ENCODE measurements at regions not wholly inside any gene's neighbourhood (a gene's known extent, or its start where the extent isn't known, plus 50 kb on each side); places are given as distances from the start of the nearest gene placed in this dataset.
"Not testable (repeated sequence)": the region's sequence is repeated elsewhere in the genome, so short reads cannot be mapped to it uniquely, and the experiment has no call there.

DNA sequence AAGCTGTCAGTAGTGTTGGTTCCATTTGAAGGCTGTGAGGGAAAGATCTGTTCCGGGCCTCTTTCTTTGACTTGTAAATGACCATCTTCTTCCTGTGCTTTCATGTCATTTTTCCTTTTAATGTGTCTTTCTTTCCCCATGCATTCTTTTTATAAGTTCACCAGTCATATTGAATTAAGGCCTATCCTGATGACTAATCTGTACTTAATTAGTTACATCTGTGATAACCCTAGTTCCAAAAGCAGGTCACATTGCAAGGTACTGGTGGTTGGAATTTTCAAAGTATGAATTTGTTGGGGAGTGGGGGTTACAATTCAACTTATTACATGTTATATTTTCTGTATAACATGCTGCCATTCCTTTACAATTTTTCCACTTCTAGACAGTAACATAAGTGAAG lies 1642.1 kb upstream of the FLRT2 start:
- no peak overlapping the region for H3K27ac Mint-ChIP-seq (ENCODE audit: unreplicated experiment)
- H3K4me3 Mint-ChIP-seq (ENCODE audit: unreplicated experiment): no peak overlapping the region
- TF ChIP-seq, protein P1, sequence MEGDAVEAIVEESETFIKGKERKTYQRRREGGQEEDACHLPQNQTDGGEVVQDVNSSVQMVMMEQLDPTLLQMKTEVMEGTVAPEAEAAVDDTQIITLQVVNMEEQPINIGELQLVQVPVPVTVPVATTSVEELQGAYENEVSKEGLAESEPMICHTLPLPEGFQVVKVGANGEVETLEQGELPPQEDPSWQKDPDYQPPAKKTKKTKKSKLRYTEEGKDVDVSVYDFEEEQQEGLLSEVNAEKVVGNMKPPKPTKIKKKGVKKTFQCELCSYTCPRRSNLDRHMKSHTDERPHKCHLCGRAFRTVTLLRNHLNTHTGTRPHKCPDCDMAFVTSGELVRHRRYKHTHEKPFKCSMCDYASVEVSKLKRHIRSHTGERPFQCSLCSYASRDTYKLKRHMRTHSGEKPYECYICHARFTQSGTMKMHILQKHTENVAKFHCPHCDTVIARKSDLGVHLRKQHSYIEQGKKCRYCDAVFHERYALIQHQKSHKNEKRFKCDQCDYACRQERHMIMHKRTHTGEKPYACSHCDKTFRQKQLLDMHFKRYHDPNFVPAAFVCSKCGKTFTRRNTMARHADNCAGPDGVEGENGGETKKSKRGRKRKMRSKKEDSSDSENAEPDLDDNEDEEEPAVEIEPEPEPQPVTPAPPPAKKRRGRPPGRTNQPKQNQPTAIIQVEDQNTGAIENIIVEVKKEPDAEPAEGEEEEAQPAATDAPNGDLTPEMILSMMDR (IDR thresholded peaks at IDR 0.05): no peak
- no peaks in the 10 kb centered on the region for H3K36me3 Mint-ChIP-seq (ENCODE audit: unreplicated experiment)
- DNase-seq (ENCODE audit: extremely low spot score, unreplicated experiment): no peak
- H3K27me3 Mint-ChIP-seq (ENCODE audit: unreplicated experiment): no peaks in the 10 kb centered on the region
- peaks cover 6% of the 10 kb centered on the region for H3K4me1 Mint-ChIP-seq (ENCODE audit: unreplicated experiment)
- no peaks in the 10 kb centered on the region for H3K9me3 Mint-ChIP-seq (ENCODE audit: unreplicated experiment)

DNA sequence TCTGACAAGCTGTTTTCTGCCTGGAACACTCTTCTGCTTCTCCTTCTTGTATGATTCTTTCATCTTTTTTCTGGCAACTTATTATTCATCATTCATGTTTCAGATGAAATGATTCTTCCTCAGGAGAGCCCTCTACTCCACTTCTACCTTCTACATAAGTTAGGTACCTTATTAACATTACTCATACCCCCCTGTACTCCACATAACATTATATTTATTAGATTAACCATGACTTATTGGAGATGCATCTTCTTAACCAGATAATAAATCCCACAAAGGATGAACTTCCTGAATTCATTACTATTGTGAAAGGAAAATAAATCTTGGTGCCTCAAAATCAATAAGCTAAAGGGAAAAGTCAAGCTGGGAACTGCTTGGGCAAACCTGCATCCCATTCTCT lies 1636.5 kb upstream of the FLRT2 start:
- Mint-ChIP-seq H3K27ac (ENCODE audit: unreplicated experiment) (no peak overlapping the region), H3K4me1 (ENCODE audit: unreplicated experiment) (no peaks in the 10 kb centered on the region), H3K36me3 (ENCODE audit: unreplicated experiment) (peaks cover 2% of the 10 kb centered on the region), H3K27me3 (ENCODE audit: unreplicated experiment) (no peaks in the 10 kb centered on the region), H3K9me3 (ENCODE audit: unreplicated experiment) (no peaks in the 10 kb centered on the region), H3K4me3 (ENCODE audit: unreplicated experiment) (no peak overlapping the region)
- DNase-seq (ENCODE audit: extremely low spot score, unreplicated experiment): no peak
- TF ChIP-seq, protein P1 (IDR thresholded peaks at IDR 0.05): no peak

DNA sequence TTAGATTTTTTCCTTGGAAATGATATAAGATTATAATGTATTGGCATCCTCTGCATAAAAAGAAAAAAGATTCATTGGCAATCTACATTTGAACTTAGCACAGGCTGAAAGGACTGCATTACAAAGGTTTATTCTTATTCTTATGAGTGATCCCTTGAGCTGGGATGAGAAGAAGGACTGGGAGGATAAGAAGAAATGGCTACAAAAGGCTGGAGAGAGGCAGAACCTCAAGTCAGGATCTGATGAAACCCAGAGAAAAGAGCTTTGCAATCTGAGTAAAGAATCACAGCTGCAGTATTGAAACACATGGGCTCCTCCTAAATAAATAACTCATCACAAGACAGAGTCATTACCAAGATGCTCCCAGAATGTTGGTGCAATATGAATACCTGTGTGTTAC lies 1635.4 kb upstream of the FLRT2 start:
- Mint-ChIP-seq H3K4me1 (ENCODE audit: unreplicated experiment) (no peaks in the 10 kb centered on the region), H3K4me3 (ENCODE audit: unreplicated experiment) (no peak overlapping the region), H3K36me3 (ENCODE audit: unreplicated experiment) (peaks cover 2% of the 10 kb centered on the region), H3K9me3 (ENCODE audit: unreplicated experiment) (no peaks in the 10 kb centered on the region), H3K27ac (ENCODE audit: unreplicated experiment) (no peak overlapping the region), H3K27me3 (ENCODE audit: unreplicated experiment) (no peaks in the 10 kb centered on the region)
- no peak for DNase-seq (ENCODE audit: extremely low spot score, unreplicated experiment)
- TF ChIP-seq, protein P1 (IDR thresholded peaks at IDR 0.05): no peak

DNA sequence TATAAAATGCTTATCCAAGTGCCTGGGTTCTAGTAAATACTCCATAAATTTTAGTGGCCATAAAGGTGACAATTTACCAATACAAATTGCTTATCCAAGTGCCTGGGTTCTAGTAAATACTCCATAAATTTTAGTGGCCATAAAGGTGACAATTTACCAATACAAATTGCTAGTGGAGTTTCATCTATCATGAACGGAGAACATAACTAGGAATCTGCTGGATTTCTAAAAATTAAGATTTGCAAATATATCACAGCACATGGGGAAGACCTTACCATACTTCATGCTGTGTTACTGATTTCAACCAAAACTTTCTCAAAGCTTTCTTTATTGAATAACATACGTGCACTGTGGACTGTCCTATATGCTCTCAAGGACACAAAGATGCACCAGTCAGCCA lies 1631.4 kb upstream of the FLRT2 start:
- not testable (repeated sequence) for H3K4me3 Mint-ChIP-seq (ENCODE audit: unreplicated experiment); H3K36me3 Mint-ChIP-seq (ENCODE audit: unreplicated experiment); DNase-seq (ENCODE audit: extremely low spot score, unreplicated experiment); H3K27ac Mint-ChIP-seq (ENCODE audit: unreplicated experiment); H3K27me3 Mint-ChIP-seq (ENCODE audit: unreplicated experiment); H3K4me1 Mint-ChIP-seq (ENCODE audit: unreplicated experiment); H3K9me3 Mint-ChIP-seq (ENCODE audit: unreplicated experiment)

DNA sequence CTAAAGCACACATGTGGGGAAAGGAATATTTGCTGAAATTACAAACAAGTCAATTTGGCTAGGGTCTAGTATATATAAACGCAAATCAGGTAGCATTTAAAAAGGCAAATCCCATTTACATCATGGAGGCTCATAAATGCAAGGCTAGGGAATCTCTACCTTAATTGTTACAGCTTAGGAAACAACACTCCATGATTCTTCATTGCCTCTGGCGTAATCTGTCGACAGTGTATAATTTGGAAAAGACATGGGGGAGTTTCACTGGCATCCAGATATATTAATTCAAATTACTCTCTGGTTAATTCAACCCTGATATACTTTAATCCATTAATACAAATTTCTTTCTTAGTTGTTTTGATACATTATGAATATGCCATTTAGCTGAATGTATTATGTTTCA lies 1630.2 kb upstream of the FLRT2 start:
- TF ChIP-seq, protein P1 (IDR thresholded peaks at IDR 0.05): no peak
- peaks cover 3% of the 10 kb centered on the region for H3K9me3 Mint-ChIP-seq (ENCODE audit: unreplicated experiment)
- H3K27ac Mint-ChIP-seq (ENCODE audit: unreplicated experiment): no peak overlapping the region
- DNase-seq (ENCODE audit: extremely low spot score, unreplicated experiment): no peak
- no peaks in the 10 kb centered on the region for H3K27me3 Mint-ChIP-seq (ENCODE audit: unreplicated experiment)
- no peaks in the 10 kb centered on the region for H3K4me1 Mint-ChIP-seq (ENCODE audit: unreplicated experiment)
- H3K4me3 Mint-ChIP-seq (ENCODE audit: unreplicated experiment): no peak overlapping the region
- H3K36me3 Mint-ChIP-seq (ENCODE audit: unreplicated experiment): peaks cover 2% of the 10 kb centered on the region

DNA sequence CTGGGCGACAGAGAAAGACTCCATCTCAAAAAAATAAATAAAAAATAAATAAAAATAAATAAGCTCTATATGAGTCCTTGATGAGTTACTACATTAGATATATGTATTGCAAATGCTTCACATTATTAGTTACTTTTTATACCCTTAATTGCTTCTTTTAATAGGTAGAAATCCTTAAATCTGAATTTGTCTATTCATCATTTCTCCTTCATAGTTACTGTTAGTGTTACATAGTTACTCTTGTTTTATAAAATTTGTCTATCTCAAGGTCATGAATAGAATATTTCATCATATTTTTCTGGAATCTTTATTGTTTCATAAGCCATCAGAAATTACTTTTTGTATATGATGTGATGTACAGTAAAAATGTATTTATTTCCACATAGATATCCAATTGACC lies 1624.8 kb upstream of the FLRT2 start:
- Mint-ChIP-seq H3K27me3 (ENCODE audit: unreplicated experiment) (no peaks in the 10 kb centered on the region), H3K9me3 (ENCODE audit: unreplicated experiment) (peaks cover 3% of the 10 kb centered on the region), H3K4me1 (ENCODE audit: unreplicated experiment) (peaks cover 3% of the 10 kb centered on the region), H3K27ac (ENCODE audit: unreplicated experiment) (no peak overlapping the region), H3K4me3 (ENCODE audit: unreplicated experiment) (no peak overlapping the region), H3K36me3 (ENCODE audit: unreplicated experiment) (no peaks in the 10 kb centered on the region)
- TF ChIP-seq, protein P1 (IDR thresholded peaks at IDR 0.05): no peak
- no peak for DNase-seq (ENCODE audit: extremely low spot score, unreplicated experiment)

All from osteocyte (in vitro differentiated cells).